ENCODE measurements at regions not wholly inside any gene's neighbourhood (a gene's known extent, or its start where the extent isn't known, plus 50 kb on each side); places are given as distances from the start of the nearest gene placed in this dataset.
"Not testable (repeated sequence)": the region's sequence is repeated elsewhere in the genome, so short reads cannot be mapped to it uniquely, and the experiment has no call there.

- Histone ChIP-seq H3K27ac (no peak overlapping the region), H3K4me1 (no peaks in the 10 kb centered on the region), H3K36me3 (no peaks in the 10 kb centered on the region), H3K4me3 (no peak overlapping the region), H3K9me3 (no peaks in the 10 kb centered on the region), H3K27me3 (no peaks in the 10 kb centered on the region)
- intact Hi-C loops (cut with DNase I): no loop called here
- ATAC-seq (no peak), DNase-seq (no peak)
- no peak for TF ChIP-seq CTCF (IDR thresholded peaks at IDR 0.05)
- TF ChIP-seq POLR2A (IDR thresholded peaks at IDR 0.05): no peak
Measured at GRCh38 chr4:45215976-45216542, 489.7 kb upstream of the GNPDA2 start.

- ATAC-seq; H3K27me3 ChIP-seq; H3K4me1 ChIP-seq; H3K9me3 ChIP-seq; H3K36me3 ChIP-seq; H3K4me3 ChIP-seq; intact Hi-C loops (cut with DNase I); H3K27ac ChIP-seq: not testable (repeated sequence)
- DNase-seq: peak in 1 of 3 donors; percentile 30
- WGBS (ENCODE audit: insufficient coverage, low coverage, low lambda C conversion rate, missing lambda C conversion rate): 84% methylated on average over 11 of the region's 21 CpGs
Measured at GRCh38 chr4:45208476-45208875, 482.1 kb upstream of the GNPDA2 start.

- H3K4me3 ChIP-seq; H3K36me3 ChIP-seq; H3K9me3 ChIP-seq; ATAC-seq; intact Hi-C loops (cut with DNase I); H3K27ac ChIP-seq; H3K27me3 ChIP-seq; H3K4me1 ChIP-seq: not testable (repeated sequence)
- peak in 2 of 3 donors; percentile 11 to 48 for DNase-seq
- WGBS (ENCODE audit: insufficient coverage, low coverage, low lambda C conversion rate, missing lambda C conversion rate): no CpG with 5 or more reads among the region's 27 CpGs
Measured at GRCh38 chr4:45207864-45208331, 481.5 kb upstream of the GNPDA2 start.

- H3K27ac ChIP-seq; H3K4me1 ChIP-seq; intact Hi-C loops (cut with DNase I); H3K36me3 ChIP-seq; H3K4me3 ChIP-seq; H3K9me3 ChIP-seq; ATAC-seq; H3K27me3 ChIP-seq: not testable (repeated sequence)
- WGBS (ENCODE audit: insufficient coverage, low coverage, low lambda C conversion rate, missing lambda C conversion rate): no CpG with 5 or more reads among the region's 30 CpGs
- DNase-seq: peak in 1 of 3 donors; percentile 15
Measured at GRCh38 chr4:45207241-45207863, 481.0 kb upstream of the GNPDA2 start.

- Histone ChIP-seq H3K27me3 (no peaks in the 10 kb centered on the region), H3K27ac (no peak overlapping the region), H3K4me3 (no peak overlapping the region), H3K4me1 (no peaks in the 10 kb centered on the region), H3K36me3 (no peaks in the 10 kb centered on the region), H3K9me3 (no peaks in the 10 kb centered on the region)
- intact Hi-C loops (cut with DNase I): no loop called here
- WGBS (ENCODE audit: insufficient coverage, low coverage, low lambda C conversion rate, missing lambda C conversion rate): 64% methylated on average over 1 of the region's 1 CpG
- no peak for TF ChIP-seq POLR2A (IDR thresholded peaks at IDR 0.05)
- no peak for TF ChIP-seq CTCF (IDR thresholded peaks at IDR 0.05)
- DNase-seq (no peak), ATAC-seq (no peak)
Measured at GRCh38 chr4:45199736-45200135, 473.4 kb upstream of the GNPDA2 start.

GRCh38 chr4:45188501-45188900 is 462.1 kb upstream of the GNPDA2 start:
- H3K27me3 ChIP-seq: no peaks in the 10 kb centered on the region
- no peak overlapping the region for H3K27ac ChIP-seq
- ATAC-seq (no peak), DNase-seq (no peak)
- H3K4me1 ChIP-seq: no peaks in the 10 kb centered on the region
- no peaks in the 10 kb centered on the region for H3K9me3 ChIP-seq
- WGBS (ENCODE audit: insufficient coverage, low coverage, low lambda C conversion rate, missing lambda C conversion rate): 40% methylated on average over 2 of the region's 2 CpGs
- no peak overlapping the region for H3K4me3 ChIP-seq
- TF ChIP-seq POLR2A (IDR thresholded peaks at IDR 0.05): no peak
- TF ChIP-seq CTCF (IDR thresholded peaks at IDR 0.05): no peak
- no peaks in the 10 kb centered on the region for H3K36me3 ChIP-seq
- intact Hi-C loops (cut with DNase I): no loop called here

Data from right lobe of liver (tissue), 6 donors.